GM12878 (cell line): ENCODE measurements at regions not wholly inside any gene's neighbourhood (a gene's known extent, or its start where the extent isn't known, plus 50 kb on each side); places are given as distances from the start of the nearest gene placed in this dataset.
"Not testable (repeated sequence)": the region's sequence is repeated elsewhere in the genome, so short reads cannot be mapped to it uniquely, and the experiment has no call there.

Experiments used
- ATAC-seq: fragments of 200-7000 bp; cut with Tn5 transposase; 3 replicates; pipeline ENCODE4 v1.9.1; 2020; ENCODE audit warnings: mild to moderate bottlenecking, moderate library complexity
- BruUV-seq: library from RNA; stranded (reverse); fragments of 400-500 nt; replicated peaks from 2 replicates; lab custom pipeline; 2021; lab: Mats Ljungman, UMichigan
- CTCF ChIA-PET: fragments of 300-600 bp; sonication (Branson Sonifier 250); formaldehyde crosslinking; extraction: SDS; loops from one replicate; lab custom pipeline; 2021; ENCODE audit warnings: inconsistent platforms; lab: Yijun Ruan, JAX
- POLR2A ChIA-PET: fragments of 350-600 bp; formaldehyde crosslinking; extraction: SDS; loops from one replicate; lab custom pipeline; 2021; ENCODE audit warnings: inconsistent platforms; lab: Charles Lee
- RAD21 ChIA-PET: fragments of 300-600 bp; sonication (Branson Sonifier 250); formaldehyde crosslinking; loops from one replicate; lab custom pipeline; 2023; ENCODE audit warnings: antibody characterized with exemption; ENCODE audit not compliant: unreplicated experiment; lab: Charles Lee
- SMC1A ChIA-PET: fragments of 300-600 bp; sonication (Branson Sonifier 250); formaldehyde crosslinking; loops from one replicate; lab custom pipeline; 2023; ENCODE audit not compliant: unreplicated experiment, uncharacterized antibody; lab: Charles Lee
- DNase-seq: peaks from one replicate; pipeline ENCODE4 v3.0.0-alpha.2; 2011; ENCODE audit warnings: low read depth, low spot score
- FAIRE-seq: peaks from 3 replicates; lab custom pipeline; 2011; peaks lifted over from hg19 to GRCh38; lab: Jason Lieb, UNC
- H2AFZ ChIP-seq: 2 replicates; pipeline ENCODE4 v1.6.0; 2011; ENCODE audit warnings: low read depth, low read length, control low read depth; ENCODE audit not compliant: control insufficient read depth
- H3K27ac ChIP-seq: 2 replicates; pipeline ENCODE4 v1.5.1; 2011; ENCODE audit warnings: control low read depth; ENCODE audit not compliant: control insufficient read depth, insufficient read depth
- H3K27me3 ChIP-seq, 2 experiments: replicated peaks in 1 of 2; 2 replicates each; pipeline versions ENCODE4 v1.6.0 to v1.6.1; 2011; ENCODE audit warnings: low read length in 1 of 2; ENCODE audit not compliant: control insufficient read depth in 2 of 2, insufficient read depth in 2 of 2
- H3K36me3 ChIP-seq, 2 experiments: 2 replicates each; pipeline ENCODE4 v1.5.1; 2011; ENCODE audit warnings: low read length in 1 of 2; ENCODE audit not compliant: control insufficient read depth in 2 of 2, insufficient read depth in 2 of 2
- H3K4me1 ChIP-seq: 2 replicates; pipeline ENCODE4 v1.6.1; 2011; ENCODE audit warnings: mild to moderate bottlenecking, low read length, moderate library complexity, mixed read lengths; ENCODE audit not compliant: control insufficient read depth, insufficient read depth
- H3K4me2 ChIP-seq: 2 replicates; pipeline ENCODE4 v1.6.0; 2011; ENCODE audit warnings: control low read depth; ENCODE audit not compliant: control insufficient read depth, insufficient read depth
- H3K4me3 ChIP-seq: fragments of 200-600 bp; sonication (generic); 2 replicates; pipeline ENCODE4 v1.5.1; 2016
- H3K79me2 ChIP-seq: 2 replicates; pipeline ENCODE4 v1.6.0; 2011; ENCODE audit warnings: low read length; ENCODE audit not compliant: control insufficient read depth, insufficient read depth
- H3K9ac ChIP-seq: 2 replicates; pipeline ENCODE4 v1.8.0; 2011; ENCODE audit warnings: low read length, control low read depth, mixed read lengths; ENCODE audit not compliant: control insufficient read depth, insufficient read depth
- H3K9me3 ChIP-seq: replicated peaks from 3 replicates; pipeline ENCODE4 v1.5.1; 2011; ENCODE audit warnings: mild to moderate bottlenecking, low read length; ENCODE audit not compliant: control insufficient read depth, insufficient read depth
- H4K20me1 ChIP-seq: 2 replicates; pipeline ENCODE4 v1.6.0; 2011; ENCODE audit not compliant: control insufficient read depth, insufficient read depth
- CEBPB ChIP-seq, 2 experiments: fragments of 150-350 bp in 1 of 2; IDR thresholded peaks; 2 replicates each; pipeline ENCODE4 v1.6.1; 2012 to 2014; ENCODE audit warnings: low read depth in 2 of 2, low read length in 2 of 2, borderline replicate concordance in 1 of 2, inconsistent platforms in 1 of 2
- WGBS: methylation state at CpG from one replicate; pipeline ENCODE4 v1.1.6; 2016; ENCODE audit warnings: low lambda C conversion rate; ENCODE audit not compliant: insufficient replicate concordance, insufficient coverage; ENCODE audit errors: missing lambda C conversion rate; 5-methylcytosine and 5-hydroxymethylcytosine counted together
- in situ Hi-C: fragments of 300-500 bp; cut with MboI; formaldehyde crosslinking; loops from 9 replicates; pipeline ENCODE4 v1.14.3; 2018; ENCODE audit warnings: mixed read lengths
- intact Hi-C: fragments of 100-400 bp; cut with micrococcal nuclease; formaldehyde crosslinking; loops from one replicate; pipeline ENCODE4 v1.14.2; 2022; ENCODE audit not compliant: unreplicated experiment
- TF ChIP-seq, protein P1 (sequence below): fragments of 450-650 bp; formaldehyde crosslinking; IDR thresholded peaks from 2 replicates; pipeline ENCODE4 v1.5.0; 2022; ENCODE audit warnings: mild to moderate bottlenecking, missing genetic modification characterization

GRCh38 chr5:54792611-54793404, 192.6 kb downstream of the ESM1 start:
- TF ChIP-seq, protein P1, sequence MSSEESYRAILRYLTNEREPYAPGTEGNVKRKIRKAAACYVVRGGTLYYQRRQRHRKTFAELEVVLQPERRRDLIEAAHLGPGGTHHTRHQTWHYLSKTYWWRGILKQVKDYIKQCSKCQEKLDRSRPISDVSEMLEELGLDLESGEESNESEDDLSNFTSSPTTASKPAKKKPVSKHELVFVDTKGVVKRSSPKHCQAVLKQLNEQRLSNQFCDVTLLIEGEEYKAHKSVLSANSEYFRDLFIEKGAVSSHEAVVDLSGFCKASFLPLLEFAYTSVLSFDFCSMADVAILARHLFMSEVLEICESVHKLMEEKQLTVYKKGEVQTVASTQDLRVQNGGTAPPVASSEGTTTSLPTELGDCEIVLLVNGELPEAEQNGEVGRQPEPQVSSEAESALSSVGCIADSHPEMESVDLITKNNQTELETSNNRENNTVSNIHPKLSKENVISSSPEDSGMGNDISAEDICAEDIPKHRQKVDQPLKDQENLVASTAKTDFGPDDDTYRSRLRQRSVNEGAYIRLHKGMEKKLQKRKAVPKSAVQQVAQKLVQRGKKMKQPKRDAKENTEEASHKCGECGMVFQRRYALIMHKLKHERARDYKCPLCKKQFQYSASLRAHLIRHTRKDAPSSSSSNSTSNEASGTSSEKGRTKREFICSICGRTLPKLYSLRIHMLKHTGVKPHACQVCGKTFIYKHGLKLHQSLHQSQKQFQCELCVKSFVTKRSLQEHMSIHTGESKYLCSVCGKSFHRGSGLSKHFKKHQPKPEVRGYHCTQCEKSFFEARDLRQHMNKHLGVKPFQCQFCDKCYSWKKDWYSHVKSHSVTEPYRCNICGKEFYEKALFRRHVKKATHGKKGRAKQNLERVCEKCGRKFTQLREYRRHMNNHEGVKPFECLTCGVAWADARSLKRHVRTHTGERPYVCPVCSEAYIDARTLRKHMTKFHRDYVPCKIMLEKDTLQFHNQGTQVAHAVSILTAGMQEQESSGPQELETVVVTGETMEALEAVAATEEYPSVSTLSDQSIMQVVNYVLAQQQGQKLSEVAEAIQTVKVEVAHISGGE, result no peak
- no peak for TF ChIP-seq CEBPB (IDR thresholded peaks at IDR 0.05; ENCODE audit: borderline replicate concordance in 1 of 2, low read depth in 2 of 2, low read length in 2 of 2)
- POLR2A ChIA-PET, result no interaction called here
- WGBS, result 28% methylated on average over 2 of the region's 2 CpGs
- no peaks in the 10 kb centered on the region for H3K79me2 ChIP-seq
- FAIRE-seq (no peak), DNase-seq (no peak), ATAC-seq (no peak)
- in situ Hi-C loops (no loop called here), intact Hi-C loops (no loop called here)
- no peaks in the 10 kb centered on the region for H4K20me1 ChIP-seq
- no peak overlapping the region for H3K4me2 ChIP-seq
- H3K27me3 ChIP-seq, result no peaks in the 10 kb centered on the region; a peak in 1 of 4 replicates
- no peak overlapping the region for H3K4me3 ChIP-seq
- H2AFZ ChIP-seq, result no peak overlapping the region
- H3K9me3 ChIP-seq, result no peaks in the 10 kb centered on the region; the same call in 2 of the 3 replicates
- H3K9ac ChIP-seq, result no peak overlapping the region
- H3K36me3 ChIP-seq, result no peaks in the 10 kb centered on the region
- BruUV-seq, result no TSS peak
- SMC1A ChIA-PET, result no interaction called here
- RAD21 ChIA-PET, result no interaction called here
- H3K4me1 ChIP-seq, result no peaks in the 10 kb centered on the region
- CTCF ChIA-PET, result no interaction called here
- H3K27ac ChIP-seq, result no peak overlapping the region

DNA sequence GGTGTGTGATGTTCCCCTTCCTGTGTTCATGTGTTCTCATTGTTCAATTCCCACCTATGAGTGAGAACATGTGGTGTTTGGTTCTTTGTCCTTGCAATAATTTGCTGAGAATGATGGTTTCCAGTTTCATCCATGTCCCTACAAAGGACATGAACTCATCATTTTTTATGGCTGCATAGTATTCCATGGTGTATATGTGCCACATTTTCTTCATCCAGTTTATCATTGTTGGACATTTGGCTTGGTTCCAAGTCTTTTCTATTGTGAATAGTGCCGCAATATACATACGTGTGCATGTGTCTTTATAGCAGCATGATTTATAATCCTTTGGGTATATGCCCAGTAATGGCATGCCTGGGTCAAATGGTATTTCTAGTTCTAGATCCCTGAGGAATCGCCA, 197.5 kb downstream of the ESM1 start:
- H3K27me3 ChIP-seq, CTCF ChIA-PET, intact Hi-C loops, H3K9me3 ChIP-seq, RAD21 ChIA-PET, in situ Hi-C loops, H3K4me2 ChIP-seq, H3K36me3 ChIP-seq, H2AFZ ChIP-seq, H4K20me1 ChIP-seq, SMC1A ChIA-PET, H3K79me2 ChIP-seq, DNase-seq, POLR2A ChIA-PET, FAIRE-seq, H3K4me3 ChIP-seq, BruUV-seq, H3K27ac ChIP-seq, ATAC-seq, H3K9ac ChIP-seq: not testable (repeated sequence)
- H3K4me1 ChIP-seq, result peaks cover 13% of the 10 kb centered on the region
- WGBS, result 51% methylated on average over 3 of the region's 3 CpGs
